Posterior cingulate gyrus (tissue), 11 donors: ENCODE measurements at regions not wholly inside any gene's neighbourhood (a gene's known extent, or its start where the extent isn't known, plus 50 kb on each side); places are given as distances from the start of the nearest gene placed in this dataset.

Source experiments
- DNase-seq, 10 donors: peaks; one replicate each; pipeline versions ENCODE4 v3.0.0 to v3.0.0-alpha.2; 2020 to 2021; ENCODE audit warnings: mixed read lengths in 3 of 10
- intact Hi-C: fragments of 100-400 bp; cut with DNase I; formaldehyde crosslinking; loops from one replicate; pipeline ENCODE4 v1.15.1; 2023

DNA sequence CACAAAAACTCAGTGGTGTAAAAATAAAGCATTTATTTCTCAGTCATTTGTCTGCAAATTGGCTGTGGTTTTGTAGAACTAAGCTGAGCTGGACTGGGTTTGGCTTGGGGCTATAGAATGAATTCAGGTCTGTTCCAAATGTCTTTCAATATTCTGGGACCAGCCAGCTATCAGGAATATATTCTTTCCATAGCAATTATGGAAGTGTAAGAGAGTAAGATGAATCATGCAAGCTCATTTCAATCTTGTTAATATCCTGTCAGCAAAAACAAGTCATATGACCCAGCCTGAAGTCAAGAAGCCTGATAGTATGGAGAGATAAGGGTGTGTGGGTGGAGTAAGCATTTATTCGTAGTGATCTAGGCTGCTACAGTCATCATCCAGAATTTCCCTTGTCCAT, 481.0 kb upstream of the CDH2 start:
- no peak for DNase-seq
- intact Hi-C loops, result no loop called here

GRCh38 chr18:28652654-28653053, 475.7 kb upstream of the CDH2 start:
- no peak for DNase-seq
- intact Hi-C loops, result no loop called here

GRCh38 chr18:28651298-28651697, 474.4 kb upstream of the CDH2 start:
- peak in 2 of 10 donors; percentile 40 to 47 for DNase-seq
- intact Hi-C loops, result no loop called here

GRCh38 chr18:28650860-28651259, 473.9 kb upstream of the CDH2 start:
- intact Hi-C loops, result no loop called here
- no peak for DNase-seq

DNA sequence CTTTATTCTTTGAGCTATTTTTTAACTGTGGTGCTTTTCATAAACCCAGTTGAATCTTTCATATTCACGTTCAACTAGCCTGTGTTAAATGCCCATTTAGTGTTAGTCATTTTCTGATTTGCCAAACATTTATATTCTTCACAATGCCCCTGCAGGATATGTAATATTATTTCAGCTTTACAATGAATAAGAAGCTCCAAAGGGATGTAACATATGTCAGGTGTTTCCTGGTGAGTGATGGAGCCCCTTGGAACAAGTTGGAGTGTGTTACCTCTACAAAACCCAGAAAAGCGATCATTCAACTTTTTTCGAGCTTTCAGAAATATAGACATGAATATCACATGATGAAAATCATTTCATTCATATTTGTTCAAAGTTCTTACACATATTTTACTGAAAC, 471.0 kb upstream of the CDH2 start:
- intact Hi-C loops, result no loop called here
- no peak for DNase-seq

DNA sequence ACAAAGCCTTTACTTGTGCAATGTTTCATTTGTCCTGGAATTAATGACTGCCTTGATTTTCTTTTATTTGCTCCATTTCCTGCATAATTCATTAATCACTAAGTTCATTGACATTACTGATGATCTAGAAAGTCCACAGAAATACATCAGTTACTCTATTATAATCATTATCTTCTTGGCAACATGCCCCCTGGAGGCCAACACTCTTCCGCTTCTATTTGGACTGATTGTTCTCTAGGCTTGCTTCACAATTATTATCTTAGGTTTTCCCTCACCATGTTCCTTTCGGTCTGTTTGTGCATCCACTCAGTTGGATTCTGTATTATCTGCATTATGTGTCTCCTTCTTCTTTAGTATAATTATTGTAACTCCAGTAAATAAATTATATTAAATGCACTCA, 461.0 kb upstream of the CDH2 start:
- intact Hi-C loops, result no loop called here
- DNase-seq, result no peak

- intact Hi-C loops, result no loop called here
- no peak for DNase-seq
These were observed 458.6 kb upstream of the CDH2 start for GRCh38 chr18:28635530-28635929.

- no peak for DNase-seq
- intact Hi-C loops, result no loop called here
These were observed 449.8 kb upstream of the CDH2 start for GRCh38 chr18:28626756-28627155.

- no peak for DNase-seq
- intact Hi-C loops, result no loop called here
These were observed 431.1 kb upstream of the CDH2 start for GRCh38 chr18:28607991-28608390.

GRCh38 chr18:28606686-28607085, 429.8 kb upstream of the CDH2 start:
- intact Hi-C loops, result no loop called here

GRCh38 chr18:28602391-28602790, 425.5 kb upstream of the CDH2 start:
- DNase-seq, result no peak
- intact Hi-C loops, result no loop called here

More at GRCh38 chr18:28606686-28607085, 429.8 kb upstream of the CDH2 start:
- no peak for DNase-seq

DNA sequence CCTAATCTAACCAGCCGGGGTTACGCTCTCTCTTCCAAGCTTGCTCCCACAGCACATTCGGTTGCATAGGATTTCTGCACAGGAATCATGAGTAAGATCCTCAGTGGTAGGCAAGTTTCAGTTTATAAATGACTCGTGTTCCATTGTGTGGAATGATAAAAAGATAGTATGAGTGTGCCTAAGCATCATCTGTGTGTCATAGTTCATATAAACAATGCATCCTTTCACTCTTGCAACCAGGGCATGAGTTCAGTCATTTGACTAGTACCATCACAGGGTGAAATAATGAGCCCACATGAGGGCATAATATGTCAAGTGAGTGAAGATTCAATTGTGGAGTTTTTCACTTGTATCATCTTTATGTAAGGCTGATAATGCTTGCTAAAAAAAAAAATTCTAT, 417.1 kb upstream of the CDH2 start:
- no peak for DNase-seq
- intact Hi-C loops, result no loop called here

GRCh38 chr18:28588884-28589549, 412.1 kb upstream of the CDH2 start:
- intact Hi-C loops, result no loop called here
- no peak for DNase-seq

GRCh38 chr18:28584731-28585130, 407.8 kb upstream of the CDH2 start:
- intact Hi-C loops, result no loop called here
- no peak for DNase-seq

- DNase-seq, result no peak
- intact Hi-C loops, result no loop called here
These were observed 405.8 kb upstream of the CDH2 start for GRCh38 chr18:28582724-28583123.

DNA sequence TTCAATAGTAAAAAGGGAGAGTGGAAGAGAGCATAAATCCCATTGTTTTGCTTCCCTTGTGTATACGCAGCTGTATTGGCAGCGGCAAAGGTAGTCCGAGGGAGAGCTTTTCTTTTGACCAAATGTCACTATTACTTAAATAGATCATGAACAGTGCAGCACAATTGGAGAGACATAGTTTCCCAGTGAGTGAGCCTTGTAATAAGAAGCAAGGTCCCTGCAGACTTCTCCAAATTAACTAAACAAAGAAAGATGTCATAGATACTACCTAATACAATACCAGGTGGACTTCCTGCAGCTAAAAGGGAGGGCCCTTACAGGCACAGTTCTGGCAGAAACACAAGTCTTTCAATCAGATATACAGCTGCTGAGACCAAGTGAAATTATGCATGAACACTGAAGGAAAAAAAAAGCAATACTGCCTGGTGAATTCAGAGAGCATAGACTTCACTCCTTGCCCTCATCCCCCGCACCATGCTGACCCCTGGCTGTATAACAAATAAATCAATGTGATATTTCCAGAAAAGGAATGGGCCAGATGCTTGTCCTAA, 404.7 kb upstream of the CDH2 start:
- DNase-seq, result peak in 1 of 10 donors; percentile 12

GRCh38 chr18:28576941-28577340, 400.0 kb upstream of the CDH2 start:
- intact Hi-C loops, result no loop called here
- no peak for DNase-seq

More for the DNA sequence above, 404.7 kb upstream of the CDH2 start:
- intact Hi-C loops, result no loop called here

- intact Hi-C loops, result no loop called here
- DNase-seq, result no peak
These were observed 398.2 kb upstream of the CDH2 start for GRCh38 chr18:28575123-28575522.

DNA sequence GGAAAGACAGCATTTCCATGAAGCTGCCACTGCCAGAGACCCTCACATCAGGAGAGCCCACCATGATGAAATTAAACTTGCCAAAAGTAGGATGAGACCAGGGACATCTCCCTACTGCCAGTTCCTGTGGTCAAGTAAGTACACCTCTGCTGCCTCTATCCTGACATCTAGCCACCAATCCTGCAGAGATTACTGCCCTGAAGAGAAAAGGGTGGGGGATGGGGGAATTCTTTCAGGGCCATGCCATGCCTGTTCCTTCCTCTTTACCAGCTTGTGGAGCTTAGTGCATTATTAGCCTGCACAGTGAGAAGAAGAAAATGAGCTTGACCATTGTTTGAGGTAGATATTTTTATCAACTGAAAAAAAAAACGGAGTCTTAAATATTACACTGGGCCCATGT, 397.2 kb upstream of the CDH2 start:
- intact Hi-C loops, result no loop called here
- DNase-seq, result no peak

DNA sequence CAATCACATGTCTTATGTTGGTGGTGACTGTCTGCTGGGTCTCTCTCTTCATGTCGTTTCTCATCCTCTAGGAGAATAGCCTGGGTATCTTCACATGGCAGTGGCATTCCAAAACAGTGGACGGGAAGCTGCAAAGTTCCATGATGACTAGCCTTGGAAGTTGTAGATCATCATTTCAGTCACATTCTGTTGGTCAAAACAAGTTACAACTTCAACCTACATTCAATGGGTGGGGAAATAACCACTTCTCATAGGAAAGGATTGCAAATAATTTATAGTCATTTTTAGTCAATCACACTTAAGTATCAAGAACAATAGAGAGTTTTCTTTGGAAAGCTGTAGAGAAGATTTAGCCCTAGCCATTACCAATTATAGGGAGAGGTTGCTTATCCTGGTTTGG, 395.0 kb upstream of the CDH2 start:
- DNase-seq, result no peak
- intact Hi-C loops, result no loop called here

GRCh38 chr18:28560331-28560730, 383.4 kb upstream of the CDH2 start:
- intact Hi-C loops, result no loop called here

GRCh38 chr18:28559511-28559910, 382.6 kb upstream of the CDH2 start:
- intact Hi-C loops, result no loop called here

More at GRCh38 chr18:28560331-28560730, 383.4 kb upstream of the CDH2 start:
- no peak for DNase-seq

DNA sequence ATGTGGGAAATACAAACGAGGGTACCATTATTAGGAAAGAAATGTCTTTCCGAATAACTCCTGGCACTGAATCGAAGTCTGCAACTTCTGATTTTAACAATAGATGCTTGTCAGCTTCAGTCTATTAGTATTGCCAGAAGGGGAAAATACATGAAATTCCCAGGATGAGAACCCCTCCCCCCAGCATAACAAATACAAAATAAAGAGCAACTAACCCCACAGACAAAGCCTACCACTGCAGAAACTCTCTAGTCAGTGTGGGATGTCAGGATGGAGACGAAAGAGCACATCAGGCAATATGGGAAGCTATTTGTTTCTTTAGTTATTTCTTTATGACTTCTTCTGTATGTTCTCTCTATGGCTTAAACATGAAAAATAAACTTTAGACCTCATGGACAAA, 365.0 kb upstream of the CDH2 start:
- DNase-seq, result no peak
- intact Hi-C loops, result no loop called here

More at GRCh38 chr18:28559511-28559910, 382.6 kb upstream of the CDH2 start:
- DNase-seq, result no peak
